ENCODE measurements at regions not wholly inside any gene's neighbourhood (a gene's known extent, or its start where the extent isn't known, plus 50 kb on each side); places are given as distances from the start of the nearest gene placed in this dataset.

- Histone ChIP-seq H3K4me3 (ENCODE audit: control insufficient read depth in 2 of 3, extremely low read depth in 1 of 3, insufficient read depth in 2 of 3, low read depth in 1 of 3, low read length in 3 of 3) (no peak overlapping the region), H3K27ac (ENCODE audit: control insufficient read depth, insufficient read depth, low read length) (no peak overlapping the region), H3K4me1 (ENCODE audit: control insufficient read depth, extremely low read depth, insufficient read depth, low read length) (no peaks in the 10 kb centered on the region), H4K20me1 (ENCODE audit: control insufficient read depth, extremely low read depth, insufficient read depth, low read length) (no peaks in the 10 kb centered on the region), H3K27me3 (ENCODE audit: control insufficient read depth, extremely low read depth, insufficient read depth, low read length) (no peaks in the 10 kb centered on the region), H3K9ac (ENCODE audit: control insufficient read depth, extremely low read depth, insufficient read depth, low read length) (no peak overlapping the region), H3K9me3 (ENCODE audit: control insufficient read depth, low read depth, low read length) (no peaks in the 10 kb centered on the region), H3K9me1 (ENCODE audit: control insufficient read depth, extremely low read depth, insufficient read depth, low read length) (no peaks in the 10 kb centered on the region), H3K79me2 (ENCODE audit: control insufficient read depth, insufficient read depth, low read length) (no peaks in the 10 kb centered on the region), H2AFZ (ENCODE audit: control insufficient read depth, low read length) (no peak overlapping the region), H3K4me2 (ENCODE audit: control insufficient read depth, extremely low read depth, insufficient read depth, low read depth, low read length) (no peak overlapping the region), H3K36me3 (ENCODE audit: control insufficient read depth in 2 of 2, extremely low read depth in 1 of 2, insufficient read depth in 2 of 2, low read length in 2 of 2) (no peaks in the 10 kb centered on the region)
- dilution Hi-C loops (cut with MboI; ENCODE audit: extremely low pct_ligation_motif_present, low sequenced_read_pairs), result no loop called here
- FAIRE-seq (no peak), DNase-seq (ENCODE audit: low read depth, low spot score) (no peak)
- TF ChIP-seq CTCF (optimal IDR thresholded peaks at IDR 0.05 in 1 of 3, IDR thresholded peaks at IDR 0.05 in 1 of 3, conservative IDR thresholded peaks at IDR 0.05 in 1 of 3; ENCODE audit: extremely low read depth in 1 of 3, insufficient read depth in 2 of 3, low read length in 3 of 3), result no peak
- no peak for TF ChIP-seq EZH2 (IDR thresholded peaks at IDR 0.05; ENCODE audit: low read length)
These were observed 118.0 kb upstream of the CA10 start for GRCh38 chr17:52276381-52277008.

GRCh38 chr17:52271781-52272180, 113.3 kb upstream of the CA10 start:
- Histone ChIP-seq H3K36me3 (ENCODE audit: control insufficient read depth in 2 of 2, extremely low read depth in 1 of 2, insufficient read depth in 2 of 2, low read length in 2 of 2) (no peaks in the 10 kb centered on the region), H2AFZ (ENCODE audit: control insufficient read depth, low read length) (no peak overlapping the region), H3K27me3 (ENCODE audit: control insufficient read depth, extremely low read depth, insufficient read depth, low read length) (no peaks in the 10 kb centered on the region), H3K9me3 (ENCODE audit: control insufficient read depth, low read depth, low read length) (no peaks in the 10 kb centered on the region), H3K4me2 (ENCODE audit: control insufficient read depth, extremely low read depth, insufficient read depth, low read depth, low read length) (no peak overlapping the region), H3K4me1 (ENCODE audit: control insufficient read depth, extremely low read depth, insufficient read depth, low read length) (no peaks in the 10 kb centered on the region), H4K20me1 (ENCODE audit: control insufficient read depth, extremely low read depth, insufficient read depth, low read length) (no peaks in the 10 kb centered on the region), H3K9ac (ENCODE audit: control insufficient read depth, extremely low read depth, insufficient read depth, low read length) (no peak overlapping the region), H3K4me3 (ENCODE audit: control insufficient read depth in 2 of 3, extremely low read depth in 1 of 3, insufficient read depth in 2 of 3, low read depth in 1 of 3, low read length in 3 of 3) (no peak overlapping the region), H3K79me2 (ENCODE audit: control insufficient read depth, insufficient read depth, low read length) (no peaks in the 10 kb centered on the region), H3K9me1 (ENCODE audit: control insufficient read depth, extremely low read depth, insufficient read depth, low read length) (no peaks in the 10 kb centered on the region), H3K27ac (ENCODE audit: control insufficient read depth, insufficient read depth, low read length) (no peak overlapping the region)
- FAIRE-seq (no peak), DNase-seq (ENCODE audit: low read depth, low spot score) (no peak)
- no peak for TF ChIP-seq EZH2 (IDR thresholded peaks at IDR 0.05; ENCODE audit: low read length)
- no peak for TF ChIP-seq CTCF (optimal IDR thresholded peaks at IDR 0.05 in 1 of 3, IDR thresholded peaks at IDR 0.05 in 1 of 3, conservative IDR thresholded peaks at IDR 0.05 in 1 of 3; ENCODE audit: extremely low read depth in 1 of 3, insufficient read depth in 2 of 3, low read length in 3 of 3)
- dilution Hi-C loops (cut with MboI; ENCODE audit: extremely low pct_ligation_motif_present, low sequenced_read_pairs), result no loop called here
